GM19035 (cell line): ENCODE measurements at regions not wholly inside any gene's neighbourhood (a gene's known extent, or its start where the extent isn't known, plus 50 kb on each side); places are given as distances from the start of the nearest gene placed in this dataset.

Experiments used
- ATAC-seq: cut with Tn5 transposase; IDR thresholded peaks from one replicate; pipeline ENCODE4 v1.9.1; 2021; ENCODE audit not compliant: unreplicated experiment

DNA sequence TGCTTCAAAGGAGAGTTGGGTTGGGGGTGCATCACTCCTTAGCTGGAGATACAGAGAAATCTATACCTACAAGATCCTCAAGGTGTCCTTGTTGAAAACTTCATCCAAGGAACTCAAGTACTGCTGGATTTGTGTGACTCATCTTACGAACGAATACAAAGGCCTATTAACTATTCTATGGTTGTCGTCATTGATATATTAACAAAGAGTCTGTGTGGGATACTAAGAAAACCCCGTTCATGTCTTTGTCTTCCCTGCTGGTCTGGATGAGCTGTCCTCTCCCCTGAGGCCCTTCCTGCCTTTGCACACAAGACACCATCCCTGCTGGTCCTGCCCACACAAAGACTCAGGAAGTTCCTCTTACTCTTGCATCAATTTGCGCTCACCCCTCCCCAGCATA is 54.9 kb upstream of the IRF2 start:
- no peak for ATAC-seq

DNA sequence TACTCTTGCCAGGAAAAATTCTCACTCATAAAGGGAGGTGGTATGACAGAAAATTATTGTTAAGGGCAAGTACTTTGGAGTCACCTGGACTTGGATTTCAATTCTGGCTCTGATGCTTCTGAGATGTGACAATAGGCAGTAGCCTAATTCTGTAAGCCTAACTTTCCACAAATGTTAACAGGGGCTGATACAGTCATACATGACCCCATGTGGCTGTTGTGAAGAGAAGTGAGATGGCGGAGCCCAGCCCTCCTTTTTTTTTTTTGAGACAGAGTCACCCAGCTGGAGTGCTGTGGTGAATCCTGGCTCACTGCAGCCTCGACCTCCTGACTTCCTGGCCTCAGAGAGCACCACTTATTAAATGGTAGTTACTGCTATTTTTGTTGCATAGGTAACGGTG is 54.4 kb upstream of the IRF2 start:
- ATAC-seq = no peak

DNA sequence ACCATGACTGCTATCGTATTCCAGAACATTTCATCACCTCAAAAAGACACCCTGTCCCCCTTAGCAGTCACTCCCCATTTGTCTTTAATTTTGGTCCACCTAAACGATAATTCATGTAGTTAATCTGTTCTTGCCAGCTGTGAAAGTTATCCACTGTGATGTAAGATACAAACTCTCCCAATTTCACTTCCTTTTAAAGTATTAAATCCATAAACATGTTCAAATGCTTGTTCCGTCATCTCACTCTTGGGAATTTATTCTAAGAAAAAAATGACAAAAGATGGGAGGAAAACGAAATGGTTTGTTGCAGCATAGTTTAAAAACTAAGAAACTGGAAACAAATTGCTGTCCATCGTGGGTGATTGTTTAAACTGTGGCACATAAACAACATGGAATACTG is 53.7 kb upstream of the IRF2 start:
- ATAC-seq = no peak

DNA sequence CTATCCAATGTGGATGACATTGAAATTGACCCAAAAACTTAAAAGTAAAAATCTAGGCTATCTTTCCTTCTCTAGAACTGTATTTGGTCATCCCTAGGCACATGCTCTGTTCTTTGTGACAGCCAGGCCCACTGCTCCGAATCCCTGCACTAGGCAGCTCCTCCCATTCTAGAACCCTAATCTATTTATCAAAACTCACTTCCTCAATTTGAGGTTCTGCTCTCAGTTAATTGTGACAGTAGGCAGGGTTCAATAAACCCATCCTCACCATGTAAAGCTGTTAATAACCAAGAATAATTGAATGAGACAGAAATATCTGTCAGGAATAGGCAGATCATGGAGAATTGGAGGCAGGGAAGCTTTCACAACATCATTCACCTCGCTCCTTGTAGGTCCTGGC is 51.9 kb upstream of the IRF2 start:
- no peak for ATAC-seq
